BJ (cell line): ENCODE measurements at regions not wholly inside any gene's neighbourhood (a gene's known extent, or its start where the extent isn't known, plus 50 kb on each side); places are given as distances from the start of the nearest gene placed in this dataset.
"Not testable (repeated sequence)": the region's sequence is repeated elsewhere in the genome, so short reads cannot be mapped to it uniquely, and the experiment has no call there.

Experiments
- CTCF ChIA-PET: fragments of 350-600 bp; formaldehyde crosslinking; extraction: SDS; loops from one replicate; lab custom pipeline; 2021; ENCODE audit warnings: antibody characterized with exemption, inconsistent platforms; lab: Yijun Ruan, JAX
- POLR2A ChIA-PET: fragments of 300-600 bp; sonication (Branson Sonifier 250); formaldehyde crosslinking; extraction: SDS; loops from one replicate; lab custom pipeline; 2021; ENCODE audit warnings: antibody characterized with exemption; lab: Charles Lee
- DNase-seq: peaks from one replicate; pipeline ENCODE4 v3.0.0-alpha.2; 2011; ENCODE audit warnings: low read depth
- H3K27me3 ChIP-seq: 2 replicates; pipeline ENCODE4 v1.6.0; 2011; ENCODE audit warnings: low read length; ENCODE audit not compliant: control insufficient read depth, insufficient read depth
- H3K36me3 ChIP-seq: 2 replicates; pipeline ENCODE4 v1.5.1; 2011; ENCODE audit warnings: low read length; ENCODE audit not compliant: control insufficient read depth, insufficient read depth
- H3K4me3 ChIP-seq: 2 replicates; pipeline ENCODE4 v1.5.1; 2011; ENCODE audit warnings: low read depth, mild to moderate bottlenecking, control low read depth, low read length
- CTCF ChIP-seq: IDR thresholded peaks from 2 replicates; pipeline ENCODE4 v1.5.1; 2011; ENCODE audit warnings: low read depth, mild to moderate bottlenecking, control low read depth, inconsistent platforms, low read length, moderate library complexity; ENCODE audit not compliant: insufficient read depth

- H3K4me3 ChIP-seq = no peak overlapping the region
- CTCF ChIA-PET = interaction anchor here (0.6 kb wide), 1 partner anchor 21 kb away, joined by 3 read pairs; no protein-coding TSS in a partner anchor
- TF ChIP-seq CTCF = no peak
- POLR2A ChIA-PET = no interaction called here
- no peak for DNase-seq
- H3K36me3 ChIP-seq = no peaks in the 10 kb centered on the region
- H3K27me3 ChIP-seq = no peaks in the 10 kb centered on the region
Measured at GRCh38 chr18:73331212-73331772, 463.5 kb upstream of the NETO1 start.

DNA sequence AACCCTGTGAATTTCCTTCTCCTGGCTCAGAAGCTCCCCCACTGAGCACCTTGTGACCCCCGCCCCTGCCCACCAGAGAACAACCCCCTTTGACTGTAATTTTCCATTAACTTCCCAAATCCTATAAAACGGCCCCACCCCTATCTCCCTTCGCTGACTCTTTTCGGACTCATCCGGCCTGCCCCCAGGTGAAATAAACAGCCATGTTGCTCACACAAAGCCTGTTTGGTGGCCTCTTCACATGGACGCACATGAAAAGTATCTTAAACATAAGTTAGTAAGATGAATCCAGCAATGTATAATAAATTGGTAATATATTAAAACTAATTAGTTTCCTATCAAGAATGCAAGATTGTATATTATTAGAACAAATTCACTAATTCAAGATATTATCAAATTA, 462.3 kb upstream of the NETO1 start:
- POLR2A ChIA-PET, CTCF ChIA-PET, DNase-seq: not testable (repeated sequence)

GRCh38 chr18:73324187-73324831, 456.5 kb upstream of the NETO1 start:
- H3K4me3 ChIP-seq, CTCF ChIA-PET, POLR2A ChIA-PET, H3K36me3 ChIP-seq, H3K27me3 ChIP-seq, DNase-seq: not testable (repeated sequence)

More for the DNA sequence above, 462.3 kb upstream of the NETO1 start:
- not testable (repeated sequence) for H3K36me3 ChIP-seq, H3K27me3 ChIP-seq, H3K4me3 ChIP-seq

DNA sequence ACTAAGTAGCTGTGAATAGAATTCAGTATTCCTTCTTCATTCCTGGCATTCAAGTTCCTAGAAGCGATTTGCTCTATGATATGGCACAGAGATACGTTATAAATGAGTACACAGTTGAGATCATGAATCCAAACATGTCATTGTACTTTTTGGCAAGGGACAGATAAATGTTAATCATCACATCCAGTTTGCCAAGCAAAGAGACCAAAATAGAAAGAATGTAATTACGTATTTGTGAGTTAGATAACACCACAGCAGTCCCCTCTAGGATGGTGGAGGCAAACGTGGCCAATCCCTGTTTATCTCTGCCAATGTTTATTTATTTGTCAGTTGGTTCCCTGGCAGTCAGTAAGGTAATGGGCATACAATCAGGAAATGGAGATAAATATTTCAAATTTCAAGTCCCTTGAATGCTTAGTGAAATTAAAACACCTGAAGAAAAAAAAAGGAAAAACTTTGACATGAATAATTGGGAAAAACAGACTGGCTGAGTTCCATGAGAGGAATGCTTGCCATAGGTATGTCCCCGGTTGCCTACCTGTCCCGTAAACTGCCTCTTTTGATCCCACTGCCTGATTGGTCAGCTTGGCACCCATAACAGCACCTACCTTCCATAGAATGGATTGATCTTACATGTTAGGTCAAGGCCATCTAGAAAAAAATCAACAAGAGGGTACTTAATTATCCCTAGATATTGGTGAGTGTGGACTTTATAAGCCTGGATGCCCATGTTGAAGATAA, 451.1 kb upstream of the NETO1 start:
- CTCF ChIA-PET = interaction anchor here (0.5 kb wide), 1 partner anchor 43 kb away, joined by 3 read pairs; no protein-coding TSS in a partner anchor
- Histone ChIP-seq H3K36me3 (no peaks in the 10 kb centered on the region), H3K27me3 (no peaks in the 10 kb centered on the region), H3K4me3 (no peak overlapping the region)
- no peak for TF ChIP-seq CTCF
- POLR2A ChIA-PET = no interaction called here
- no peak for DNase-seq

- POLR2A ChIA-PET = no interaction called here
- CTCF ChIA-PET = no interaction called here
- Histone ChIP-seq H3K4me3 (no peak overlapping the region), H3K36me3 (no peaks in the 10 kb centered on the region), H3K27me3 (no peaks in the 10 kb centered on the region)
- DNase-seq = no peak
- no peak for TF ChIP-seq CTCF
Measured at GRCh38 chr18:73316513-73316912, 448.7 kb upstream of the NETO1 start.

- ChIA-PET POLR2A (no interaction called here), CTCF (no interaction called here)
- DNase-seq = no peak
- H3K4me3 ChIP-seq = no peak overlapping the region
- H3K36me3 ChIP-seq = no peaks in the 10 kb centered on the region
- H3K27me3 ChIP-seq = no peaks in the 10 kb centered on the region
- no peak for TF ChIP-seq CTCF
Measured at GRCh38 chr18:73315381-73315780, 447.6 kb upstream of the NETO1 start.
